Breast epithelium (tissue), 4 donors: ENCODE measurements at regions not wholly inside any gene's neighbourhood (a gene's known extent, or its start where the extent isn't known, plus 50 kb on each side); places are given as distances from the start of the nearest gene placed in this dataset.
"Not testable (repeated sequence)": the region's sequence is repeated elsewhere in the genome, so short reads cannot be mapped to it uniquely, and the experiment has no call there.

ENCODE experiments used
- DNase-seq, 2 donors: peaks; one replicate each; pipeline ENCODE4 v3.0.0-alpha.2; 2019; ENCODE audit warnings: low spot score in 2 of 2
- H3K27ac ChIP-seq, 2 donors: fragments of 200-600 bp; sonication (generic) in 1 of 2; one replicate each; pipeline ENCODE4 v1.5.1; 2016 to 2019; ENCODE audit warnings: mild to moderate bottlenecking in 1 of 2
- H3K27me3 ChIP-seq, 2 donors: fragments of 200-600 bp; sonication (generic) in 1 of 2; one replicate each; pipeline versions ENCODE4 v1.5.1 to v1.6.0; 2017 to 2019; ENCODE audit warnings: control low read depth in 1 of 2, mild to moderate bottlenecking in 1 of 2
- H3K36me3 ChIP-seq: fragments of 200-600 bp; one replicate; pipeline ENCODE4 v1.5.1; 2019
- H3K4me1 ChIP-seq, 2 donors: fragments of 200-600 bp; sonication (generic); one replicate each; pipeline ENCODE4 v1.5.1; 2016 to 2019; ENCODE audit warnings: control low read depth in 1 of 2
- H3K4me3 ChIP-seq, 3 donors: fragments of 200-600 bp; sonication (generic); 1 replicate in 2 of 3; 2 replicates in 1 of 3; pipeline ENCODE4 v1.5.1; 2016 to 2019; ENCODE audit warnings: mild to moderate bottlenecking in 3 of 3, moderate library complexity in 2 of 3
- H3K9me3 ChIP-seq, 2 donors: fragments of 200-600 bp; sonication (generic) in 1 of 2; one replicate each; pipeline ENCODE4 v1.5.1; 2016 to 2019; ENCODE audit warnings: control low read depth in 1 of 2
- CTCF ChIP-seq, 3 donors: fragments of 450-650 bp; IDR thresholded peaks; one replicate each; pipeline ENCODE4 v1.5.1; 2016 to 2017; ENCODE audit warnings: antibody characterized with exemption in 3 of 3, mild to moderate bottlenecking in 3 of 3, moderate library complexity in 3 of 3
- POLR2A ChIP-seq: fragments of 450-650 bp; IDR thresholded peaks from one replicate; pipeline ENCODE4 v1.6.1; 2016; ENCODE audit warnings: antibody characterized with exemption, mild to moderate bottlenecking, moderate library complexity
- POLR2AphosphoS5 ChIP-seq, 3 donors: sonication (generic); formaldehyde crosslinking; IDR thresholded peaks; one replicate each; pipeline ENCODE4 v1.6.1; 2017; ENCODE audit warnings: antibody characterized with exemption in 3 of 3
- intact Hi-C: fragments of 100-400 bp; cut with DNase I; formaldehyde crosslinking; loops from one replicate; pipeline ENCODE4 v1.15.1; 2023; ENCODE audit warnings: low total_unique reads

- no peak overlapping the region for H3K27ac ChIP-seq
- H3K9me3 ChIP-seq, result no peaks in the 10 kb centered on the region
- H3K4me1 ChIP-seq, result no peaks in the 10 kb centered on the region
- intact Hi-C loops, result no loop called here
- no peak for DNase-seq
- TF ChIP-seq CTCF (IDR thresholded peaks at IDR 0.05) (no peak), POLR2AphosphoS5 (IDR thresholded peaks at IDR 0.05) (no peak), POLR2A (no peak)
- H3K4me3 ChIP-seq, result no peak overlapping the region
- no peaks in the 10 kb centered on the region for H3K36me3 ChIP-seq
- H3K27me3 ChIP-seq, result no peaks in the 10 kb centered on the region
These were observed 339.3 kb downstream of the NSUN3 start for GRCh38 chr3:94402126-94402525.

GRCh38 chr3:94405258-94406035 is 342.6 kb downstream of the NSUN3 start:
- DNase-seq, result no peak
- H3K27ac ChIP-seq, result no peak overlapping the region
- intact Hi-C loops, result no loop called here

GRCh38 chr3:94406595-94406994 is 343.7 kb downstream of the NSUN3 start:
- TF ChIP-seq CTCF (IDR thresholded peaks at IDR 0.05) (no peak), POLR2A (no peak), POLR2AphosphoS5 (IDR thresholded peaks at IDR 0.05) (no peak)
- no peaks in the 10 kb centered on the region for H3K36me3 ChIP-seq
- intact Hi-C loops, result no loop called here
- no peak for DNase-seq
- no peaks in the 10 kb centered on the region for H3K9me3 ChIP-seq
- no peak overlapping the region for H3K27ac ChIP-seq
- H3K4me3 ChIP-seq, result no peak overlapping the region
- H3K27me3 ChIP-seq, result no peaks in the 10 kb centered on the region
- H3K4me1 ChIP-seq, result no peaks in the 10 kb centered on the region

More at GRCh38 chr3:94405258-94406035, 342.6 kb downstream of the NSUN3 start:
- H3K36me3 ChIP-seq, result no peaks in the 10 kb centered on the region
- H3K9me3 ChIP-seq, result no peaks in the 10 kb centered on the region
- no peaks in the 10 kb centered on the region for H3K27me3 ChIP-seq
- no peaks in the 10 kb centered on the region for H3K4me1 ChIP-seq
- no peak overlapping the region for H3K4me3 ChIP-seq
- TF ChIP-seq POLR2AphosphoS5 (IDR thresholded peaks at IDR 0.05) (no peak), POLR2A (no peak), CTCF (IDR thresholded peaks at IDR 0.05) (no peak)

GRCh38 chr3:94412936-94413335 is 350.1 kb downstream of the NSUN3 start:
- DNase-seq, H3K27ac ChIP-seq, H3K4me3 ChIP-seq, H3K27me3 ChIP-seq, H3K36me3 ChIP-seq, H3K9me3 ChIP-seq, intact Hi-C loops, H3K4me1 ChIP-seq: not testable (repeated sequence)

- Histone ChIP-seq H3K27me3 (no peaks in the 10 kb centered on the region), H3K4me1 (no peaks in the 10 kb centered on the region), H3K36me3 (no peaks in the 10 kb centered on the region), H3K9me3 (no peaks in the 10 kb centered on the region), H3K27ac (no peak overlapping the region), H3K4me3 (no peak overlapping the region)
- TF ChIP-seq POLR2AphosphoS5 (IDR thresholded peaks at IDR 0.05) (no peak), POLR2A (no peak), CTCF (IDR thresholded peaks at IDR 0.05) (no peak)
- intact Hi-C loops, result no loop called here
- DNase-seq, result no peak
These were observed 350.7 kb downstream of the NSUN3 start for GRCh38 chr3:94413336-94414108.
